ENCODE measurements at regions not wholly inside any gene's neighbourhood (a gene's known extent, or its start where the extent isn't known, plus 50 kb on each side); places are given as distances from the start of the nearest gene placed in this dataset.

GRCh38 chr5:165126598-165126997 lies 1621.2 kb downstream of the MAT2B start:
- Histone ChIP-seq H3K27ac (ENCODE audit: poor library complexity, severe bottlenecking) (no peak overlapping the region), H3K36me3 (ENCODE audit: low read depth) (no peaks in the 10 kb centered on the region; the same call in 1 of the 2 replicates), H3K9me3 (ENCODE audit: severe bottlenecking) (no peaks in the 10 kb centered on the region), H3K4me3 (ENCODE audit: severe bottlenecking) (no peak overlapping the region), H3K4me1 (ENCODE audit: insufficient read depth, poor library complexity, severe bottlenecking) (no peaks in the 10 kb centered on the region), H3K27me3 (ENCODE audit: insufficient read depth, poor library complexity, severe bottlenecking) (no peaks in the 10 kb centered on the region)
- no peak for DNase-seq (ENCODE audit: low spot score)
- no peak for ATAC-seq (ENCODE audit: low read depth)
- no peak for TF ChIP-seq CTCF (IDR thresholded peaks at IDR 0.05; ENCODE audit: poor library complexity, severe bottlenecking)

DNA sequence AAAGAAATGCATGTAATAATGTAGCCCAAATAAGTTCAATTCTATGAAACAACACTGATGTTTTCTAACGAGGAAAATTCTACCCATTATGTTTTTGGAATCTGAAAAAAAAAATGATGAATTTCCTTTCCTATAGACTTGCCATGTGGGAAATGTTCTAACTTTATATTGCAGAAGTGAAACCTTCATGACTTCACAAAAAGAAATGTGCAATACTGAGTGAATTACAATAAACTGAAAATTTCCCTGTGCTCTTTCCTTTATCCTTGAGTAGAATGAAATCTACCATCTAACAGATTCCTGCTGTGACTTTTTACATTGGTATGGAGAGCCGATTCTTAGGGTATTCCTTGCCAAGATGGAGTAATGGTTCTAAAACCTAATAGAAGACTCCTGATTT lies 1622.5 kb downstream of the MAT2B start:
- H3K4me3 ChIP-seq (ENCODE audit: severe bottlenecking): no peak overlapping the region
- no peaks in the 10 kb centered on the region for H3K9me3 ChIP-seq (ENCODE audit: severe bottlenecking)
- DNase-seq (ENCODE audit: low spot score): no peak
- no peaks in the 10 kb centered on the region; the same call in 1 of the 2 replicates for H3K36me3 ChIP-seq (ENCODE audit: low read depth)
- no peak for TF ChIP-seq CTCF (IDR thresholded peaks at IDR 0.05; ENCODE audit: poor library complexity, severe bottlenecking)
- no peak overlapping the region for H3K27ac ChIP-seq (ENCODE audit: poor library complexity, severe bottlenecking)
- no peak for ATAC-seq (ENCODE audit: low read depth)
- no peaks in the 10 kb centered on the region for H3K4me1 ChIP-seq (ENCODE audit: insufficient read depth, poor library complexity, severe bottlenecking)
- no peaks in the 10 kb centered on the region for H3K27me3 ChIP-seq (ENCODE audit: insufficient read depth, poor library complexity, severe bottlenecking)

DNA sequence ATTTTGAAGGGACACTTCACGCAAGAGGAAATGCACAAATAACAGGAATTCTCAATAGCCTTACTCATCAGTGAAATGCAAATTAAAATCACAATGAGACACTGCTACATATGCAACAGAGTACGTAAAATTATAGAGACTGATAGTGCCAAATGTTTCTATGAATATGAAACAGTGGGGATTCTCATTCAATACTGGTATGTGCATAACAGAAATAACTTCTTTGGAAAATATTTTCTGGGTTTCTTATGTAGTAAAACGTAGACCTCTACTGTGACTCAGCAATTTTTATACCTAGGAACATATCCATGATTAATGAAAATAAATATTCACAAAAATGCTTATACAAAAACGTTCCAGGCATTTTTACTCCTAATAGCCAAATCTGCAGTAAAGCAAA lies 1625.2 kb downstream of the MAT2B start:
- no peaks in the 10 kb centered on the region for H3K4me1 ChIP-seq (ENCODE audit: insufficient read depth, poor library complexity, severe bottlenecking)
- H3K4me3 ChIP-seq (ENCODE audit: severe bottlenecking): no peak overlapping the region
- no peak overlapping the region for H3K27ac ChIP-seq (ENCODE audit: poor library complexity, severe bottlenecking)
- ATAC-seq (ENCODE audit: low read depth): no peak
- H3K9me3 ChIP-seq (ENCODE audit: severe bottlenecking): no peaks in the 10 kb centered on the region
- H3K36me3 ChIP-seq (ENCODE audit: low read depth): no peaks in the 10 kb centered on the region; the same call in 1 of the 2 replicates
- DNase-seq (ENCODE audit: low spot score): no peak
- TF ChIP-seq CTCF (IDR thresholded peaks at IDR 0.05; ENCODE audit: poor library complexity, severe bottlenecking): no peak
- no peaks in the 10 kb centered on the region for H3K27me3 ChIP-seq (ENCODE audit: insufficient read depth, poor library complexity, severe bottlenecking)

DNA sequence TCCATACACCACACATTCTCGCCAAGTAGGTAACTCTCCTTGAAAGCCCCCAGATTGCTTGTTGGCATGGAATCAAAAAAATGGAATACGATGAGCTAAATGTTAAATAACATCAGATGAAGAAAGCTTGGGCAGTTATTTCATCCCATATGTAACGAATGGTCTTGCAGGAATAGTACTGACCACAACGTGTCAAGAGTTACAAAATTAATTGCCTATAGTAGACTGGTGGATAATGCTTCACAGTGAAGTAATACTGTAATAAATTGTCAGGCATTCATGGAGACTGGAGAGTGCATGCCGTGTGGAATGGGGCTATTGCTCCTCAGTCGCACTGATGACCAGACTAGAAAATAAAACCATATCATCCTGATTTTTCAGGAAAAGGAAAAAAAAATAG lies 1628.7 kb downstream of the MAT2B start:
- no peak overlapping the region for H3K27ac ChIP-seq (ENCODE audit: poor library complexity, severe bottlenecking)

More for the DNA sequence above, 1628.7 kb downstream of the MAT2B start:
- no peaks in the 10 kb centered on the region; the same call in 1 of the 2 replicates for H3K36me3 ChIP-seq (ENCODE audit: low read depth)
- TF ChIP-seq CTCF (IDR thresholded peaks at IDR 0.05; ENCODE audit: poor library complexity, severe bottlenecking): no peak
- DNase-seq (ENCODE audit: low spot score) (no peak), ATAC-seq (ENCODE audit: low read depth) (no peak)
- no peaks in the 10 kb centered on the region for H3K4me1 ChIP-seq (ENCODE audit: insufficient read depth, poor library complexity, severe bottlenecking)
- H3K27me3 ChIP-seq (ENCODE audit: insufficient read depth, poor library complexity, severe bottlenecking): peaks cover 3% of the 10 kb centered on the region
- no peaks in the 10 kb centered on the region for H3K9me3 ChIP-seq (ENCODE audit: severe bottlenecking)
- H3K4me3 ChIP-seq (ENCODE audit: severe bottlenecking): no peak overlapping the region
